Stimulated activated CD4-positive, alpha-beta T cell treated with anti-CD3 and anti-CD28 coated beads, Interleukin-1b, Interleukin-23, amount 100 ng/mL, for 24 hours (primary cell): ENCODE measurements at regions not wholly inside any gene's neighbourhood (a gene's known extent, or its start where the extent isn't known, plus 50 kb on each side); places are given as distances from the start of the nearest gene placed in this dataset.

Experiments used
- DNase-seq, 4 experiments: peaks; one replicate each; pipeline ENCODE4 v3.0.0-alpha.2; 2020; ENCODE audit warnings: low read depth in 4 of 4, low spot score in 1 of 4

DNA sequence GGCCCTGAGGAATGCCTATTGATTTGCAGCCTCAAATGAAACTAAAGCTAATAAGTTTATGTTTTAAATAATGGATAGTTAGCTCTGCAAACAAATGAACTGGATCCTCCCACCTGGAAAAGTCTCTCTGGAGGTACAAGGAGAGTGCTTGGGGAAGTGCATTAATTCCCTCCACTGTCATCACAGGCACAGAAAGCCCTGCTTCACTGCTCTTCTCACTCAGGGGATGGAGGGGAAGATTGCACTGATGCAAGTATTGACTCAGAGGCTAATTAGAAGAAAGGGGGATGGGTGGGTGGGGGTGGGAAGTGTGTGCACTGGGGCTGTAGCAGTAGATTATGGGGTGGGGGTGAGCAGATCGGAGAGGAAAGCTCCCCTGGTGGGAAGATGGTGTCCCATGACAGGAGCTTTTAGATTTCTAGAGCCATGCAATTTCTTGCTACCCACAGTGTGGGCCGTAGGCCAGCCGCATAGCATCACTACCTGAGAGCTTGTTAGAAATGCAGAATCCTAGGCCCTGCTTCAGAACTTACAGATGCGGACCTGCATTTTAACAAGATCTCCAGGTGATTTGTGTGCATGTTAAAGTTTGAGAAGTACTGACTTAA, 163.9 kb downstream of the HIPK3 start:
- no peak for DNase-seq

DNA sequence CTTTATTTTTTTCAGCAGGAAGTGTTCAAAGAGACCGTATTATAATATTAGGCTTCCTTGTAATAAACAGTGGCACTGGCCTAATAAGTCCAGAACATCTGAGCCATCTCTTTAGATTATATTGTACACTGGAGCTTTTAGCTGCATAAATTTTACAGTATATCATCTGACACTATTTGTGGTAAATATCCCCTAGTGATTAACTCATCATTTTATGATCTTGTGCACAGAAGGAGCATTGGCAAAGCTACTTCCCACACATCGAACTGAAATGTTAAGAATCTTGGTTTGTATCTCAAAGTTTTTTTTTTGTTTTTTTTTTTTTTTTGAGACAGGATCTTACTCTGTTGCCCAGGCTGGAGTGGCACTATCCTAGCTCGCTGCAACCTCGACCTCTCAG, 162.7 kb downstream of the HIPK3 start:
- DNase-seq = no peak

DNA sequence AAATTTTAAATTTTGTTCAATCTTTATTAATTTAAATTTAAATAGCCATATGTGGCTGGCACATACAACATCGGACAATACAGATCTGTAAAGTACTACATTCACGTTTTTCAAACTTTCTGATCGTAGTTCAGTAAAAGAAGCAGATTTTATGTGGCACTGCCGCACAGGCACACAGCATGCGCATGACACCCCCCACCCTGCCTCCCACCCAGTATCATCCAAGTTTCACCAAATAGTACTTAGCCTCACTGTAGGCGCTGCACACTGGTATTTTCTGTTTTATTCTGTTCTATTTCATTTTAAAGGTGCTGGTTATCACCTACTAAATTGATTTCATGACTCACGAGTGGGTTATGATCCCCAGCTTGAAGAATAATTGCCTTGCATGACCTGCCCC, 159.9 kb downstream of the HIPK3 start:
- DNase-seq = no peak

DNA sequence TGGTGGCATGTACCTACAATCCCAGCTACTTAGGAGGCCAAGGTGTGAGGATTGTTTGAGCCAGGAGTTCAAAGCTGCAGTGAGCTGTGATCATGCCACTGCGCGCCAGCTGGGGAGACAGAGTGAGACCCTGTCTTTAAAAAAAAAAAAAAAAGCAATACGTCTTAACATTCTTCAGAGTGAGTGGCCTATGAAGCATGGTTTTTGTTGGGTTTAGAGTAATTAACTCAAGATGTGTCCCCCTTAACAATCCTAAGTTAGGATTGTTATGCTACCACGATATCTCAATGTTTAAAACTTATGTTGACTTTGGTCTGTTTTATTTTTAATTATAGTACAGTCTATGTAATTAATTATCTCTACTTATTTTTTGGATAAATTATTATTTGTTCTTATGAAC, 156.1 kb downstream of the HIPK3 start:
- no peak for DNase-seq

DNA sequence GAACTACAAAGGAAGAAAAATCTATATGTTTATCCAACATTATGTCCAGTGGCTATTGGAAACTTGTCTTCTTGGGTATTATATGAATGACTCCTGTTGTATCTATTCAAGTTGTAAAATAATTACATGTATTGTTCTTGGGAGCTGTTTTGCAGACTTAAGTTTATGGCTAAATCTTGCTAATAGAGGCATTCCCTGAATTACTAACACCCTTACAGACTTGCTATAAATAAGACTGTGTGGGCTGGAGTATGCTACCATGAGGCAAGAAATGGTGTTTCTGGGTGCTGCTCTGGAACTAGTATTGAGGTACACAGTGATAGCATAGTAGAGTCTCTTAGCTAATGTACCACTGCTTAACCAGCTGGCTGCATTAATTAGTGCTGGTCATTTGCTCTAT, 155.1 kb downstream of the HIPK3 start:
- no peak for DNase-seq

DNA sequence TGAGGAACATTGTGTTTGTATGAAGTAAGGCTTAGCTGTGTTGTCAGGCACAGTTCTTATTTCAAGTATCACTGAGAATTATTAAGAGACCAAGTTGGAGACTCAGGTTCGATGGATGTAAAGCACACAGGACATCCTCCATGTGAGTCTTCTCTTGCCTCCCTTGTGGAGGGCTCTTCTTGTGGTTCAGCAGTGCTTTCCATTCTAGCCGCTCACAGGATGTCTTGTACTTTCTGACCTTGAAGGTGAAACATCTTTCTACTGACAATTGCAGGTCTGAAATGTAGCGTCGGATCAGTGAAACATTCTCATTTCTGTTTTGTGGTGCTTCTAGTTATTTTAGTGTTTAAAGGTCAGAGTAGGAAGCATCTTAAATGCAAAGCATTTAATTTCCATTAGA, 154.6 kb downstream of the HIPK3 start:
- DNase-seq = no peak

DNA sequence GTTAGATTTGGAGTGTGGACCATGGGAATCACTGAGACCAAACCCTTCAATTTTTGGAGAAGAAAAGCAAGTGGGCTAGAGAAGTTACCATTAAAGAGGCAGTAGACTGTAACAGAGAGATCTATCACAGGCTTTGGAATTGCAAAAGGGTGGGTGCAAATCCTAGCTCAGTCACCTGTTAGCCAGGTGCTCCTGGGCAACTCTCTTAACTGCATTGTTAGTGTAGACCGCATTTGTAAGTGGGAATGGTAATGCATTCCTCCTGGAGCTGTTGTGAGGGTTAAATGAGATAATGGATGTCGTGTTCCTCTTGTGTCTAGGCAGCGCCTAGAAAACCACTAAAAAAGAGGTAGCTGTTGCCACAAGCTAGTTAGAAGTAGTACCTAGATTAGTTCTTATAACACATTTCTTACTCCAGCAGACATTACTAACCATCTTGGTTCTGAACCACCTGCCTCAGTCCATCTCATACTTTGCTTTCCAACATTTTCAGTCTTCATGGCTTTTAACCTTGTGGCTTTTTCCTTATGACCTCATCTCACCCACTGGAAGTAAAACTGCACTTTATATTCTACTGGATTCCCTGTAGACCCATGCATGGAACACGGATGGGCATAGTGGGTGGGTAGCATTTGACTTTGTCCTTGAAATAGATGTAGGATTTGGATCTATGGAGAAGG, 153.0 kb downstream of the HIPK3 start:
- DNase-seq = no peak
